NT2/D1 (cell line): ENCODE measurements at regions not wholly inside any gene's neighbourhood (a gene's known extent, or its start where the extent isn't known, plus 50 kb on each side); places are given as distances from the start of the nearest gene placed in this dataset.

Source experiments
- DNase-seq: peaks from one replicate; pipeline ENCODE4 v3.0.0-alpha.2; 2011; ENCODE audit warnings: low read depth, low spot score
- H3K27me3 ChIP-seq: 2 replicates; pipeline ENCODE4 v1.6.0; 2011; ENCODE audit warnings: mild to moderate bottlenecking; ENCODE audit not compliant: insufficient read length, insufficient read depth
- H3K36me3 ChIP-seq: 2 replicates; pipeline ENCODE4 v1.6.1; 2011; ENCODE audit warnings: mild to moderate bottlenecking, low read length, mixed read lengths; ENCODE audit not compliant: insufficient read depth, insufficient read length
- H3K4me1 ChIP-seq: 2 replicates; pipeline ENCODE4 v1.5.1; 2011; ENCODE audit not compliant: insufficient read depth, insufficient read length
- H3K4me3 ChIP-seq: 2 replicates; pipeline ENCODE4 v1.5.1; 2011; ENCODE audit warnings: low read depth; ENCODE audit not compliant: insufficient read length
- H3K9ac ChIP-seq: 2 replicates; pipeline ENCODE4 v1.6.0; 2011; ENCODE audit warnings: low read depth; ENCODE audit not compliant: insufficient read length
- H3K9me3 ChIP-seq: 2 replicates; pipeline ENCODE4 v1.5.1; 2011; ENCODE audit warnings: mild to moderate bottlenecking, low read length; ENCODE audit not compliant: insufficient read depth
- SUZ12 ChIP-seq: IDR thresholded peaks from 2 replicates; pipeline ENCODE4 v1.6.1; 2011; ENCODE audit not compliant: insufficient read length, insufficient read depth; ENCODE audit errors: extremely low read depth
- YY1 ChIP-seq: IDR thresholded peaks from 2 replicates; pipeline ENCODE4 v1.6.1; 2011; ENCODE audit not compliant: insufficient read length, insufficient read depth
- ZNF274 ChIP-seq: IDR thresholded peaks from 2 replicates; pipeline ENCODE4 v1.6.1; 2011; ENCODE audit warnings: mild to moderate bottlenecking, low read depth, low read length

DNA sequence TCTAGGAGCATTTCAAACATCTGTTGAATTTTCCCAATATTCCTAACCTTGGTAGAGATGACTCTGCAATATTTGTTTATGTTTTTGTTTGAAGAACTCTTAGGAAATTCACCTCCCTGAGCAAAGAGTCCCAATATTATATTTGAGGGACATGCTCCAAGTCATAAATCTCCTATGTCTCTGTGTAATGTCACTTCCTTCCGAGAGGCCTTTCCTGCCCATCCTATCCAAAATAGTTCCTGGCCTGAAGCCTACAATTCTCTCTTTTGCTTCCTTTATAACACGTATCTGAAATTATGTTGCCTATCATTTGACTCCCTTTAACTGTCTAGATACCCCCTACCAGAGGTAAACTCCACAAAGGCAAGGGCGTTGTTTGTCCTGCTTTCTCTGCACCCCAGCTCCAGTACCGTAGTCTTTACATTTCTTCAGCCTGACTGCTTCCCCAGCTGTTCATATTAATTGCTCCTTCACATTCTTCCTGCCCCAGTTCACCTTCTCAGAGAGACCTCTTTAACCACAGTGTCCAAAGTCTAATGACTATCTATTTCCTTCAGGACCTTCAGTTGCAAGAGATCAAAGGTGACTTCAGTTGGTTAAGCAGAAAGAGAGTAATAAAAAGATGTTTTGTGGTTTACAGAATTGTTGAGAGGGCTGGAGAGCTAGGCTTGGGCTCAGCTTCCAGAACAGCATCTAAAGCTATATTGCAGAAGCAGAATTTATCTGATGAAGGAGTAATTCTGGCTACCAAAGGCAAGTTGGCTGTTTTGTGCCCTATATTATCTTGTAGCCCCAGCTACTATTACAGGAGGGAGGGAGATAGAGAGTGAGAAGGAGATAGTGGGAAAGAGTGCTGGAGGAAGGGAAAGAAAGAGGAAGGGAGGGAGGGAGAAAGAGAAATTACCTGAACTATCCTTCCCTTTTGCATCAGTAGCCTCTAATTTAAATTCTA is 109.3 kb upstream of the TMEM161B start:
- Histone ChIP-seq H3K4me1 (no peaks in the 10 kb centered on the region), H3K9me3 (no peaks in the 10 kb centered on the region), H3K4me3 (no peak overlapping the region), H3K27me3 (no peaks in the 10 kb centered on the region), H3K9ac (no peak overlapping the region), H3K36me3 (no peaks in the 10 kb centered on the region)
- TF ChIP-seq YY1 (no peak), ZNF274 (no peak), SUZ12 (no peak)
- DNase-seq: no peak

DNA sequence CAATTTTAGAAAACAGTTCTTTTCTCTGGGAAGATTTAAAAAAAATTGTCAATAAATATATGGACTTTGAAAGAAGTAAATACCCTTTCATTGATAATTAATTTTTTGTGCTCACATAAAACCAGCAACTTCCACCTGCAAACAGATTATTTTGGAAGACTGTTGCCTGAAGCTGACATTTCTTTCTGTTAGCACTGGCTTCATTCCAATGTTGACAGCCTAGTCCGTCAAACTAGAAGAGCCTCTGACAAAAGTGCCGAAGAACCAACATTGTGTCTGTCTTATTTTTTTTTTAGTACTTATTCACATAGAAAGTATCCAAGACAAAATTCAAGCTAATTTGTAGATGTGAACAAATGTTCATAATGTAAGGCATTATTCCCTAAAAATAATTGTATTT is 108.6 kb upstream of the TMEM161B start:
- Histone ChIP-seq H3K4me3 (no peak overlapping the region), H3K4me1 (no peaks in the 10 kb centered on the region), H3K27me3 (no peaks in the 10 kb centered on the region), H3K36me3 (no peaks in the 10 kb centered on the region), H3K9ac (no peak overlapping the region), H3K9me3 (no peaks in the 10 kb centered on the region)
- no peak for DNase-seq
- TF ChIP-seq SUZ12 (no peak), YY1 (no peak), ZNF274 (no peak)

DNA sequence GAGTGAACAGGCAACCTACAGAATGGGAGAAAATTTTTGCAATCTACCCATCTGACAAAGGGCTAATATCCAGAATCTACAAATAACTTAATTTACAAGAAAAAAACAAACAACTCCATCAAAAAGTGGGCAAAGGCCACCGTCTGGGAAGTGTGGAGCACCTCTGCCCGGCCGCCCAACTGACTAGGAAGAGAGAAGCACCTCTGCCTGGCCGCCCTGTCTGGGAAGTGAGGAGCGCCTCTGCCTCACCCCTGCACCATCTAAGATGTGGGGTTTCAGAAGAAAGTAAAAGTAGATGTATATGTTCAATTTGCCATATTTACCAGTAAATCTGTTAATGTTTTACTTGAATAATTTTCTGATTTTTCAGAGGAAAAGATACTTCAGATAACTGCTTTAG is 108.1 kb upstream of the TMEM161B start:
- no peak overlapping the region for H3K4me3 ChIP-seq
- DNase-seq: no peak
- no peaks in the 10 kb centered on the region for H3K27me3 ChIP-seq
- H3K4me1 ChIP-seq: no peaks in the 10 kb centered on the region
- no peak overlapping the region for H3K9ac ChIP-seq
- H3K9me3 ChIP-seq: no peaks in the 10 kb centered on the region
- no peaks in the 10 kb centered on the region for H3K36me3 ChIP-seq
- TF ChIP-seq SUZ12: no peak
- no peak for TF ChIP-seq YY1
- no peak for TF ChIP-seq ZNF274

DNA sequence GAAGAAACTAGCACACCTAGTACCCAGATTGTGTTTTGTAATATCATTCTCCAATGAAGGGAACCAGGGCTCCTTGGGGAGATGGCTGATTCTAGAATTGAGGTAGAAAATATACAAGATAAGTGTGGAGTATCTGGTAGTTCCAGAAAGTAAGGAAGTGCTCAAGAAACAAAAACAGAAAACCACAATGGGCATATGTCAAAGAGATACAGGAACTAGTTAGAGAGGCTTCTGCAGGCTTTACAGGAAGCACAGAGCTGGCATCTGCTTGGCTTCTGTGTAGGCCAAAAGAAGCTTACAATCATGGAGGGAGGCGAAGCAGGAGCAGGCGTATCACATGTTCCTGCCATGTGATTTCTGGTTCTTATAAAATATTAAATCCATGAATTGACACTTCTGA is 105.7 kb upstream of the TMEM161B start:
- no peak overlapping the region for H3K9ac ChIP-seq
- no peak for DNase-seq
- no peaks in the 10 kb centered on the region for H3K27me3 ChIP-seq
- TF ChIP-seq ZNF274: no peak
- no peak for TF ChIP-seq SUZ12
- TF ChIP-seq YY1: no peak
- H3K4me1 ChIP-seq: no peaks in the 10 kb centered on the region
- no peaks in the 10 kb centered on the region for H3K9me3 ChIP-seq
- H3K36me3 ChIP-seq: no peaks in the 10 kb centered on the region
- H3K4me3 ChIP-seq: no peak overlapping the region

DNA sequence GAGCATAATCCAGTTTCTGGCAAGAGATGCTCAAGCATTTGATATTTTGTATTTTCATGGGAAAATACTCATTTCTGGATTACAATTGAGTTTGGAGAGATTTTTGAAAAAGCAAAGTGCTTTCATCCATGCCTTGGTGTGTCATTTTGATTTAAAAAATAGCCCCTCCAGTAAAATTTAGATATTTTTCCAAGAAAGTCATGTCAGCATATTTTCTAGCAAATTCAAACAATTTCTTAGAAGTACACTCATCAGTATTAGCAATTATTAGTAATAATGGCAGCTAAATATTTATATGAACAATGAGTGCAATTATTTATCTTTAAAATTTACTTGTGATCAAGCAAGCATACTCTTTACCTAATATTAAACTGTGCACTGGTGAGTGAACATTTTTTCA is 102.2 kb upstream of the TMEM161B start:
- no peak for DNase-seq
- Histone ChIP-seq H3K36me3 (no peaks in the 10 kb centered on the region), H3K27me3 (no peaks in the 10 kb centered on the region), H3K4me1 (no peaks in the 10 kb centered on the region), H3K9me3 (no peaks in the 10 kb centered on the region), H3K9ac (no peak overlapping the region), H3K4me3 (no peak overlapping the region)
- TF ChIP-seq ZNF274 (no peak), SUZ12 (no peak), YY1 (no peak)

DNA sequence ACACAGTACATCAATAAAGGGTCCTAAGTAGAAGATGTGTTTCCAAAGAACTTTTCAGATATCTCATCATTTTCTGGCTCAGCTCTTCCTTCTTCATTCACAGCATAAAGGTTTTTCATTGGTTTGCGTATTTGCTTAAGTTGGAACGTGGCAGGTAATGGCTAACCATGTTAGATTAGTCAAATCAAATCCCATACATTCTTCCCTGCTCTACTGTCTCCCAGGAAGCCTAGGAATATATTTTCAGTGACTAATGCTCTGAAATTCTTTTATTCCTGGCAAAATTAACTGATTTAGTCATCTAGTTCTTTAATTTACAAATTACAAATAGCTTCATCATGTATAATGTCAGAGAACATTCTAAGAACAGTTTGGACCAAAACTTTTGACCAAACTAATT is 99.6 kb upstream of the TMEM161B start:
- no peak for TF ChIP-seq YY1
- no peak for TF ChIP-seq SUZ12
- no peak for TF ChIP-seq ZNF274
- H3K4me1 ChIP-seq: no peaks in the 10 kb centered on the region
- H3K27me3 ChIP-seq: no peaks in the 10 kb centered on the region
- no peaks in the 10 kb centered on the region for H3K36me3 ChIP-seq
- no peak overlapping the region for H3K9ac ChIP-seq
- H3K4me3 ChIP-seq: no peak overlapping the region
- H3K9me3 ChIP-seq: no peaks in the 10 kb centered on the region
- DNase-seq: no peak

DNA sequence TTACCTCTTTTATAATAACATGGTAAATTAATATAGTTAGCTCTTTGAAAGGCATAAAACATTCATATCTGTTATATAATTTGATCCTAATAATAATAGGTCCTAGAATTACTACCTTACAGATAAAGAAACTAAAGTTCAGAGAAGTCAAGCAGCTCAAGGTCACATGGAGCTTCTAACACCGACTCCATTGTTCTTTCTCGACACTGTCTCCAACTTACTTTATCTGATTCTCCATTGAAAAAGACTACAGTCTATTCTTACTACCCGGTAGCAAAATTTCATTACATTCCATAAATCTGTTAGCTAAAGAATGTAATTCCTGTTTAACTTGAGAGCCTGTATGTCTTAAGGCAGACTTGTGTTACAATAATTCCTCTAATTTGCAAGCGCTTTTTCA is 96.3 kb upstream of the TMEM161B start:
- H3K9ac ChIP-seq: no peak overlapping the region
- no peaks in the 10 kb centered on the region for H3K36me3 ChIP-seq
- no peaks in the 10 kb centered on the region for H3K9me3 ChIP-seq
- H3K4me1 ChIP-seq: no peaks in the 10 kb centered on the region
- H3K27me3 ChIP-seq: no peaks in the 10 kb centered on the region
- TF ChIP-seq ZNF274 (no peak), SUZ12 (no peak), YY1 (no peak)
- DNase-seq: no peak
- no peak overlapping the region for H3K4me3 ChIP-seq
